ENCODE measurements at regions not wholly inside any gene's neighbourhood (a gene's known extent, or its start where the extent isn't known, plus 50 kb on each side); places are given as distances from the start of the nearest gene placed in this dataset.

DNA sequence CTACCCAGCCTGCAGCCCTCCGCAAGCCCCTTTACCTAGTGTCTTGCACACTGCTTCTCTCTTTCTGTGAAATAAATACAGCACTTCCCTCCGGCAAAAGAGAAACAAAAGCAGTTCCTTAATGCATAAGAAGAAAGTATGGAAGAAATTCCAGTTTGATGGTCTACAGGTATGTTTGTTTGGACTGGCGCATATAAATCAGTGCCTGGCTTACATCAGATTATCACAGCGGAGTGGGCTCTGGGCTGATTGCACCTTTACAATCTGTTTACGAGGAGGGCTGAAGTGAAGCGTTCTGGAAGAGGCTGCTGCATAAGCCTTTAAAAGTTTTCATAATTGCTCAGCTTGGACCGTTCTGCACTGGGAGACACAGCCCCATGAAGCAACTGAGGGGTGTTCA lies 153.5 kb upstream of the FOXF1 start:
- DNase-seq = no peak

DNA sequence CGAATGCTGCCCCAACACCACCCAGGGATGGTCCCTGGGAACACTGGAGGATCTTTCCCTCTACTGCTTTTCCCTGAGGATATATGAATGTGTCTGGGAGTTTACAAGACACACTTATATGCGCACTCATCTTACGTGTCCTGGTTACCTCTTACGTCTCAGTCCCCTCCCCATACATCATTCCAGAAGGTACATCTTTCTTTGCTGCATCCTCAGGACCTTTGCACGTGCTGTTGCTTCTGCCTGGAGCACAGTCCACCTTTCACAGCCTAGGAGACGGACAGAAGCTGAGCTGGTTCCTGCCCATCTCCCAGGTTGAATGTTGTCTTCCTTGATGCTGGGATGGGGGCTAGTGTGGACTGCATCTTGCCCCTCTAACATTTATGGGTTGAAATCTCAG lies 153.0 kb upstream of the FOXF1 start:
- DNase-seq = no peak

- DNase-seq = no peak
Observed at GRCh38 chr16:86357950-86358349, 152.4 kb upstream of the FOXF1 start.

- no peak for DNase-seq
Observed at GRCh38 chr16:86359571-86359970, 150.8 kb upstream of the FOXF1 start.

- DNase-seq = no peak
Observed at GRCh38 chr16:86362155-86362849, 148.0 kb upstream of the FOXF1 start.

- peak; percentile 86 for DNase-seq
Observed at GRCh38 chr16:86363057-86363490, 147.3 kb upstream of the FOXF1 start.

DNA sequence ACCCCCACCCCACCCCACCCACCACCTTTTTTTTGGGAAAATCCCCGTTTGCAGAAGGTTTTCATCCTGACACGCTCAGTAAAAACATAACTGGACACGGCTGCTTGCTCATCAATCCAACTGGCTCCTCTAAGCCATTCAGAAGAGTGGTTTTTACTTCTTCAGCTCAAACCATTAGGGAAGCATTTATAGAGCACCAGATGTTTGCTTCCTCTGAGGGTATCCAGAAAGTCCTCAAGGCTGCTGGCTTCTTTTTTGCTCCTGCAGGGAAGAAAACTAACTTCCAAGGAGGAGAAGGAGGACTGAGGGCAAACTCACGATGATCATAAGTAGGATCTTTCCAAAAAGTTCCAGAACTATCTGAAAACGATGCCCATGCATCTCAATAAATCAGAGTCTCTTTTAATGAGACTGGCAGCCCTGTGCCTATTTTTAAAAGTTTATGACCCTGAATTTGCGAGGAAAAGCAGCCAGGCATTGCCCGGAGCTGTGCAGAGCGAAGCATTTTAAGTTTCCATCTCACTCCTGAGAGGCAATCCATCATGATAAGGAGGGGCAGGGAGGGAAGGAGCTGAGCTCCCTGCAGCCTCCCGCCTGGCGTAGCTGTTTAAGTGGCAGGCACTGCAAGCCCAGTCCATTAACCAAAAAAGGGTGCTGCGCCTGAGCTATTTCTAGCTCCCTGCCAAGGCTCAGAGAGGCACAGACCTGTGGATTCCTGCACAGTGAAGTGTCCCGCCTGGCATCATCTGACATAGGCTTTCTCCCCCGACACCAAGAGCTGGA lies 146.3 kb upstream of the FOXF1 start:
- no peak for DNase-seq

DNA sequence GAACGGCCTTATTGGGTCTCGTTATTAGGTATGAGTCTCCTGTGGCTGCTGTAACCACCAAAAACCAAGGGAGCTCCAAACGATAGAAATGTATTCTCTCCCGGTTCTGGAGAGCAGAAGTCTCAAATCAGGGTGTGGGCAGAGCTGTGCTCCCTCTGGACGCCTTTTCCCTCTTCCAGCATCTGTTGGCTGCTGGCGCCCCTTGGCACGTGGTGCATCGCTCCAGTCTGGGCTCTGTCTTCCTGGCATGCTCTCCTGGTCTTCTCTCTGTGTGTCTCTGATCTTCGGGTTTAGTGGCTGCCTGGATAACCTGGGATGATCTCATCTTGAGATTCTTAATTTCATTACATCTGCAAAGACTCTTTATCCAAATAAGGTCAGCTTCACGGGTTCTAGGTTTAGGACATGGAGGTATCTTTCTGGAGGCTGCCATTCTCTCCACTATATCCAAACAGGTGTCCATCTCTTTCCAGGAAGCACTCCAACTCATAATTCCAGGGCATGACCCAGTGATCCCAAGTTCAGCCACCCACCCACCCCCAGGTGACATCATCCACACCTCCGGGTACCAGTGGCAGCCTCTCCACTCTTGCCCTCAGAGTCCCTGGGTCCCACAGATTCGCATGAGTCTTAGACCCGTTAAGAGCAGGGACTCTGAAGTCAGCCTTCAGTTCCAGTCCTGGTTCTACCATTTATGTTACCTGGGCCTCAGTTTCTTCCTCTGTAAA lies 145.5 kb upstream of the FOXF1 start:
- DNase-seq = no peak

DNA sequence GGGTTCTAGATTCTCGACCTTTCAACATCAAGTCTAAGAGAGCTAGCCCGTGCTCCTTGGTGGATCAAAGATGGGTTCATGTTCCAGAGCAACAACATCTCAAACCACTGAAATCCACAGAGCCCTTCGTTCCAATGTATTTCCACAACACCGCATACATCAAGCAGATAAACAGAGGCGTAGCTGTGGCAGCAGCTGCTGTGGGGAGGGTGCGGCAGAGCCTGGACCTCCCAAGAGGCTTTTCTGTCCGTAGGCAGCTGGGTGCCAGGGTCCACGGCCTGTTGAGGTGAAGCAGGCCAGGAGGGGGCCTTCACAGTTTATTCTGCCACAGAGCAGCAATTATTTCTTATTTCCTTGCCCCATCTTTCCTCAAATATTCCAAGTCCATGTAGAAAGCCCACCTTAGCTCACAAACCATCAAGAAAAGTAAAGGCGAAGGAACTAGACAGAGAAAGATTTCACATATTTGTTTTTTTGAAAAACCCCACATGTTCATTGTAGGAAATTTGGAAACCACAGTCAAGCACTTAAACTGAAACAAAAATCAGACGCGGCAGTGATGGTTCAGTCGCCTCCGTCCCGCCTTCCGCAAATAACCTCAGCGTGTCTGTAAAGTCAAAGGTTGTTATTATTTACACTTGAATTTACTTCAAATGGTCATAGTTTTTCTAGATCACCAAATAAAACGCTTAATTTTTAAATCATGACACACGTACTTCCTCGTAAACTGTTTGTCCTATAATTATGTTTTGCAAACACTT lies 144.6 kb upstream of the FOXF1 start:
- DNase-seq = no peak

DNA sequence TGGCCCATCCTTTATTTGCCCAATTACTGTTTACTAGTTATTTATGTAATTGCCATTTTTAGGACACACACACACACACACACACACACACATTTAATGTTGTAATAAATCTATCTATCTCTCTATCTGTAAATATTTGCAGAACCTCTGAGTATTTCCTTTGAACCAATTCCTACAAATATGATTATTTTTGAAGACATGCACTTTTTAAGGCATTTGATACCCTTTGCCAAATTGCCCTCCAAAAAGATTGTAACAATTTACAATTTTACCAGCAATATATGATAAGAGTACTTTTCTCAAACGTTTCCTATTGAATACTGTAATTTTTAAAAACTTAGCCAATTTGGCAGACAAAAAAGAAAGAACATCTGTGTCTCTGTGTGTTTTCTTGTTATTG lies 143.8 kb upstream of the FOXF1 start:
- no peak for DNase-seq

- no peak for DNase-seq
Observed at GRCh38 chr16:86367291-86368072, 142.8 kb upstream of the FOXF1 start.

- no peak for DNase-seq
Observed at GRCh38 chr16:86368261-86368660, 142.1 kb upstream of the FOXF1 start.

DNA sequence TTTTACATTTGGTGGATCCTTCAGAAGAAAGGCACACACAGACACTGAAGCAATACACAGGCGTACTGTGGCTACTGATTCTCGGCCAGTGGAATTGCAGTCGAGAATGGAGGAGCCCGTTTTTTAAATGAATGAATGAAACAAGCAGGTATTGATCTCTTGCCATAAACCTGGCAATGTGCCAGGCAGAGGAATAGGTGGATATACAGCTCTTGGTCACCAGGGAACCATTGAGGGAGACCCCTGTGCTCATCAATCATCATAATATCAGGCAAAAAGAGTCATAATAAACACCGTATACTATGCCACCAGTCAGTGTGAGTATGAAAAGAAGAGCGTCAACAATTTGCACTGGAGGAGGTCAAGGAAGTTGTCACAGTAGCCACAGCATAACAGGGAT lies 140.3 kb upstream of the FOXF1 start:
- no peak for DNase-seq

DNA sequence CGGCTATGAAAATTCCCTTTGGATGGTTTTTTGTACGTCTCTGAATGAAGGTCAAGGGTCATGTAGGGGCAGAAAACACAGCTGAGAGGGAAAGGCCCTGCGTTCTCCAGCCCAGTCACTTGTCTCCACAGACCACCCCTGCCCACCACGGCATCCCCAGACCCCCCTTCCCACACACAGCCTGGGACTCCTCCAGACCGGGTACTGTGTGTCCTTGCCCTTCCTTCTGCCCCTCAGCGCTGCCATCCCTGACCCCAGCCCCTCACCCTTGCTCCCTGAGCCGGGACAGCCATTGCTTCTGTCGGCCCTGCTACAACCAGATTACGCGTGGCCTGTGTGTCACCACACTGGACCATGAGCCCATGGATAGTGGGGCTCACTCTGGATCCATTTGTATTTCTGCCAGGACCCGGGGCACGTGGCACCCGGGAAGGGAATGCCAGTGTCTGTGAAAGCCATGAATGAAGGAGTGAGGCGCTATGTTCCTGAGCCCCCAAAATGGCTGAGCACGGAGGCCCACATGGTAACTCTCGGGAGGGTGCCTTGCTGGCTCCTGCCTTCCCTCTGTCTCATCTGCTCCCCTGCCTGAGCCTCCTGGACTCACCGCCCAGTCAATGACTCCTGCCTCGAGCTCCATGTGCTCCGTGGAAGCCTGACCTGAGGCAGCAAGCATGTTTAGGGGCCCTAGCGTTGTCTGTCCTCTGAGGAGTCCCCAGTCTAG lies 139.1 kb upstream of the FOXF1 start:
- no peak for DNase-seq

GRCh38 chr16:86372193-86372592 lies 138.1 kb upstream of the FOXF1 start:
- no peak for DNase-seq

DNA sequence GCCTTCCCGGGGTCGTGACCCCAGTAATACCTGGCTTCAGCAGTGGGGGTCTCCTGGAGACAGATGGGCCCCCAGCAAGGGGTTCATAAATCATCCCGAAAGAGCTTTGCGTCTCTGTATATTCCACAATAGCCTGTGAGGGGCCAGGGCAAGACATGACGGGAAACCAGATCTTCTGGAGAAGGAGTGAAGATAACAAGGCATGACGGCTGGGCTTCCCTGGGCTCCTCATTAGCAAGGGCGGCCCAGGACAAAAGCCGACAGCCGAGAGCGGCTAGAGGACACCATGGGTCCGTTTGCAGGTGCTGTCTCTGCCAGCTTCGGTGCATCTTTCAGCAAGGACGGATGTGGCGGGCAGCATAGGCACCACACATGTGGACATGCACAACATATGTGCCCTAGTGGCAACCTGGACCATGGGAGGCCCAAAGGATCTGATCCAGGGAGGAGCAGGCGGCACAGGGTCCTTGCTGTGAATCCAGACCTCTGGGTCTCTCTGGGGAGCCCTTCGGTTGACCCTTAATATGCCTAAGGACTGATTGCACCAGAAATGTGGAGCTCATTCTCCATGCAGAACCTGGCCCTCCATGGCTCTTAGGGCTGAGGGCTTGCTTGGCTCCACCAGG lies 136.9 kb upstream of the FOXF1 start:
- DNase-seq = no peak

GRCh38 chr16:86374603-86375130 lies 135.7 kb upstream of the FOXF1 start:
- no peak for DNase-seq

- DNase-seq = no peak
Observed at GRCh38 chr16:86375364-86375763, 135.0 kb upstream of the FOXF1 start.

DNA sequence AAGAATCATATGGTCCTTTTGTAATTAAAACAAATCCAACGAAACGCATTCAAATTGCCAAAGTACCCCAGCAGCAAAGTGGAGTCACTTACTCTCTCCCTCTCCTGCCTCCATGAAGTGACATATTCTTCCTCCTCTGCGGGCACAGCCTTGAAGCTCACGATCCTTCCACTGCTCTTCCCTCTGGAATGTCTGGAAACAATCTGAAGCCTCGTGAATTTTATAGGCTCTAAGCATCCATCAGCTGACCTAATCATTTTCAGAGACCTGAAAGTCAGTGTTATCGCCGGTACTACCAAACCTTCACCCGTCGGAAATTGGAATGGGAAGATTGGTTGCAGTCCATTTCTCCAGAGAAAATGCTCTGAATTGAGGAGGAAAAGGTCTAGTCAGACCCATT lies 134.5 kb upstream of the FOXF1 start:
- no peak for DNase-seq

DNA sequence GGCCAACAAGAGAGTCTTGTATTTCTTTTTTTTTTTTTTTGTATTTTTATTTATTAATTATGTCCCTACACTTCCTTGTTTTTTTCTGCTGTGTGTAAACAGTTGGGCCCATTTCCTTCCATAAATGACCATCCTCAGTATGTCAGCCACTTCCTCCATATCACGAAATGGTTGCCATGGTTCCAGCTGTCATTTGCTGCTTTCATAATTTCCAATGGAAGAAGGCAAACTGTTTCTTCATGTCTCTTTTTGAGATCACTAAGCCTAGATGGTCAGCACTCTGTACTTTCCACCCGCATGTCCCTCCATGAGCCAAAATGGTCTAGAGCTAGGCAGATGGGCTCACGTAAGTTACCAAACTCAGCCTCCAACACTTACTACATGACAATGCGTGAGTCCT lies 133.5 kb upstream of the FOXF1 start:
- DNase-seq = no peak

Data from amniotic stem cell (primary cell).